Stomach smooth muscle (tissue), 2 donors: ENCODE measurements at regions not wholly inside any gene's neighbourhood (a gene's known extent, or its start where the extent isn't known, plus 50 kb on each side); places are given as distances from the start of the nearest gene placed in this dataset.
"Not testable (repeated sequence)": the region's sequence is repeated elsewhere in the genome, so short reads cannot be mapped to it uniquely, and the experiment has no call there.

Experiments used
- H3K27ac ChIP-seq: one replicate; pipeline ENCODE4 v1.7.0; 2013; ENCODE audit warnings: mild to moderate bottlenecking, low read length, inconsistent platforms
- H3K27me3 ChIP-seq, 2 donors: one replicate each; pipeline ENCODE4 v1.7.0; 2013; ENCODE audit warnings: low read length in 2 of 2; ENCODE audit not compliant: insufficient read depth in 2 of 2, control insufficient read depth in 1 of 2
- H3K36me3 ChIP-seq, 2 donors: one replicate each; pipeline ENCODE4 v1.7.0; 2013; ENCODE audit warnings: low read length in 2 of 2; ENCODE audit not compliant: control insufficient read depth in 2 of 2, insufficient read depth in 2 of 2
- H3K4me1 ChIP-seq: one replicate; pipeline ENCODE4 v1.7.0; 2013; ENCODE audit warnings: low read length; ENCODE audit not compliant: control insufficient read depth, insufficient read depth
- H3K4me3 ChIP-seq, 2 donors: one replicate each; pipeline ENCODE4 v1.7.0; 2013; ENCODE audit warnings: low read length in 2 of 2
- H3K9ac ChIP-seq, 2 donors: one replicate each; pipeline ENCODE4 v1.7.0; 2013; ENCODE audit warnings: low read length in 2 of 2, mild to moderate bottlenecking in 1 of 2
- H3K9me3 ChIP-seq, 2 donors: one replicate each; pipeline ENCODE4 v1.7.0; 2013; ENCODE audit warnings: low read length in 2 of 2; ENCODE audit not compliant: control insufficient read depth in 2 of 2
- donor health status: healthy.
- donor health status: Pancreatic carcinoma.

DNA sequence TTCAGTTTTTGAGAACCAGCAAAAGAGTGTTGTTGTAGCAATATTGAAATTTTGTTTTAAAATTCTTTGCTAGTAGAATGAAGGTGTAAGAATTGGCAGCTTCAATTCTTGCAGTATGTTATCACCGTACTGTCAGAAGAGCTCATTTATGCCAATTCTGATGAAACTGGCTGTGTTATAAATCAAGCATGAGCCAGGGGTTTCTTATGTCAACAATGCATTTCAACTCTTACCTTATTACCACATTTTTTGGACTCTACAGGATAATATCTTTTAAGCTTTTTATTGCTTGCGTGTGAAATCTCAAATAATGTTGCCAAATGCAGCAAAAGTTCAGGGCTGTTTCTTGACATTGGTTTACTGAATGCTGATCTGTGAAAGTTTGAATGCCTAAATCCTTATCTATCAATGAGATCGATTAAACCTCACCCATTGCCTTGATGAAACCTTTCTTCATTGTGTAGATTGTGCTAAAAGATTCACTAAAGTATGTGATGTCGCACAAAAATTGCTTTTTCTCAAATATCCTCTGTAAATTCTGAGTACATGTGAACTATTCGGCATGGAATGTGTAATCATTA lies 1389.3 kb upstream of the ZEB2 start:
- H3K36me3 ChIP-seq, result no peaks in the 10 kb centered on the region
- no peak overlapping the region for H3K4me3 ChIP-seq
- no peaks in the 10 kb centered on the region for H3K4me1 ChIP-seq
- no peak overlapping the region for H3K9ac ChIP-seq
- H3K27me3 ChIP-seq, result no peaks in the 10 kb centered on the region
- H3K27ac ChIP-seq, result no peak overlapping the region
- no peaks in the 10 kb centered on the region for H3K9me3 ChIP-seq

DNA sequence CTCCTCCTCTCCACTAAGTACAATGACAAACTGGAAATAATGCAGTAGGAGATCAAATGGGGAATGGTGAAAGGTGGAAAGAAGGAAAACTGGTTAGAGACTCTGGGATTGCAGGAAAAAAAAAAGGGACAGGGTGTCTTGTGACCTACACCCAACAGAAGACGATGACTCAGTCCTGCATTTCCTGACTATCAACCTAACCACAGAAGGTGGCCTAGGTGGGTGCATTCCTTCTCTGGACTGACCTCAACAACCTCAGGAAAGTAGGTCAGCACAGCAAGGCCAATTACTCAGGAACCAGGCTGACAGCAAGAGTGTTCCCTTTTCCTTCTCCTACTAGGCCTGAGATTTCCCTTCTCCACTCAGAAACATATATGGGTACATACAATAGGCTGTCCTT lies 1386.4 kb upstream of the ZEB2 start:
- no peak overlapping the region for H3K27ac ChIP-seq
- no peaks in the 10 kb centered on the region for H3K36me3 ChIP-seq
- no peak overlapping the region for H3K9ac ChIP-seq
- H3K9me3 ChIP-seq, result no peaks in the 10 kb centered on the region
- H3K4me3 ChIP-seq, result no peak overlapping the region
- no peaks in the 10 kb centered on the region for H3K4me1 ChIP-seq
- no peaks in the 10 kb centered on the region for H3K27me3 ChIP-seq

DNA sequence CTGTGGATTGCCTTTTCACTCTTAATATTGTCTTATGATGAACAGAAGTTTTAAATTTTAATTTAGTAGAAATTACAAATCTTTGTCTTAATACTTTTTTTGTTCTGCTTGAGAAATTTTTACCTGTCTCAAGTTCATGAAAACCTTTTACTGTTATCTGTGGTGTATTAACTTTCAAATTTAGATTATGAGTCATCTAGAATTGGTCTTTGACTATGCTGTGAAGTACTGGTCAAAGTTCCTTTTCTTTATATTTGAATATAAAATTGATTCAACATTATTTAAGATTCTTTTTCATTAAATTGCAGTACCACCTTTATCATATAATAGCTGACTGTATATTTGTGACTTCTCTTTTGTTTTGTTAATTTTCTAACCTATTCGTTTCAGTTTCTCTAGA lies 1385.5 kb upstream of the ZEB2 start:
- Histone ChIP-seq H3K27ac (no peak overlapping the region), H3K9me3 (no peaks in the 10 kb centered on the region), H3K36me3 (no peaks in the 10 kb centered on the region), H3K4me3 (no peak overlapping the region), H3K27me3 (no peaks in the 10 kb centered on the region), H3K9ac (no peak overlapping the region), H3K4me1 (no peaks in the 10 kb centered on the region)

DNA sequence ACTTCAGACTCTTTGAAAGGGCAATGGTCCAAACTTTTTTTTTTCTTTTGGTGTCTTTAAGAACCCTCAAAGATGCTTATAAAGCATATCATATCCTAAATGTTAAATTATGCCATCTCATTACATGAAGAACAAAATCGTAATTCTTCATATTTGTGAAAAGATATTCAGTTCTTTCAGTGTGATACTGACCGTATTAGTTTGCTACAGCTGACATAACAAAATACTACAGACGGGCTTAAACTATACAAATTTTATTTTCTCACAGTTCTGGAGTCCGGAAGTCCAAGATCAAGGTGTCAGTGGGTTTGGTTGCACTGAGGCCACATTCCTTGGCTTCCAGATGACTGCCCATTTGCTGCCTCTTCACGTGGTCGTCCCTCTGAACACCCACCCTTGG lies 1377.2 kb upstream of the ZEB2 start:
- Histone ChIP-seq H3K27ac (no peak overlapping the region), H3K9ac (no peak overlapping the region), H3K27me3 (peaks cover 0 to 2% of the 10 kb centered on the region in 2 donors), H3K4me3 (no peak overlapping the region), H3K4me1 (no peaks in the 10 kb centered on the region), H3K36me3 (no peaks in the 10 kb centered on the region), H3K9me3 (no peaks in the 10 kb centered on the region)

DNA sequence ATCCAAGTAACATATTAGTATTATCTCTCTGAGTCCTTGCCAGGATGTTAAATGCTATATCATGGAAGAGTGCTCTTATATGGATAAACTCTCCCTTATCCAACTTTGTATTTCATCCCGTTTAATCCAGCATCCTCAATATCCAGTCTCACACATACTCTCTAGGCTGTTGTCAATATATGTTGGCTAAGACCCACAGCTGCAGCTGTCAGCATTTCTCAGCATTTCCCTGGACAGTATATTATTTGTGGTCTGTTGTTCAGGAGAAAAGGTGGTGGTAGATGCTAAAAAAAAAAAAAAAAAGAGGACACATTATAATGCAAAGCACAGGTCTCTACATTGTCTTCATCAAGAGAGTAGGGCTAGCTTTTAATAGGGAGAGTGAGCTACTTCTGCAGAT lies 1368.0 kb upstream of the ZEB2 start:
- Histone ChIP-seq H3K9me3 (no peaks in the 10 kb centered on the region), H3K4me1 (no peaks in the 10 kb centered on the region), H3K27ac (no peak overlapping the region), H3K9ac (no peak overlapping the region), H3K4me3 (no peak overlapping the region), H3K36me3 (no peaks in the 10 kb centered on the region), H3K27me3 (peaks cover 0 to 2% of the 10 kb centered on the region in 2 donors)

DNA sequence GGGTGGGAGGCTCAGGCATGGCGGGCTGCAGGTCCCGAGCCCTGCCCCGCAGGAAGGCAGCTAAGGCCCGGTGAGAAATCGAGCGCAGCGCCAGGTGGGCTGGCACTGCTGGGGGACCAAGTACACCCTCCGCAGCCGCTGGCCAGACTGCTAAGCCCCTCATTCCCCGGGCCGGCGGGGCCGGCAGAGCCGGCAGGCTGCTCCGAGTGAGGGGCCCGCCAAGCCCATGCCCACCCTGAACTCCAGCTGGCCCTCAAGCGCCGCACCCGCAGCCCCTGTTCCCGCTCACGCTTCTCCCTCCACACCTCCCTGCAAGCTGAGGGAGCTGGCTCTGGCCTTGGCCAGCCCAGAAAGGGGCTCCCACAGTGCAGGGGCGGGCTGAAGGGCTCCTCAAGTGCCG lies 1361.1 kb upstream of the ZEB2 start:
- H3K27ac ChIP-seq, H3K36me3 ChIP-seq, H3K4me3 ChIP-seq, H3K9ac ChIP-seq, H3K9me3 ChIP-seq, H3K4me1 ChIP-seq, H3K27me3 ChIP-seq: not testable (repeated sequence)

DNA sequence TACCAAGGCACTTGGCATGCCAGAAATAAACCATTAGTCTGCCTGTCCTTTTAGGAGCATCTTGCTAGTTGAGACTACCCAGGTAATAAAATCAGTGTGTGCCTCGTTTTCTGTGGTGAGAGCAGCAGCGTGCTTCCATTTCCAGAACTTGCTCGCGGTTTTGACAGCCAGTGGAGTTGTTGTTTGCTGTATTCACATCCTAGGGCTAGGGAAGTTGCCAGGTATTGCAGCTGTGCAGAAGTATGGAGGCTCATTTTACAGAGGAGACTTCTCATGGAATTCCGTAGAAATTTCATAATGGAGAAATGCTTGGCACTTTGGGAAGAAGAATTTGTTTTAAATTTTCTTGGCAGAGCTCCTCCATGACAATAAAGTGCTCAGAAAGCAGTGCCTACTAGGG lies 1355.1 kb upstream of the ZEB2 start:
- no peak overlapping the region for H3K27ac ChIP-seq
- no peak overlapping the region for H3K4me3 ChIP-seq
- no peaks in the 10 kb centered on the region for H3K27me3 ChIP-seq
- H3K36me3 ChIP-seq, result no peaks in the 10 kb centered on the region
- no peaks in the 10 kb centered on the region for H3K4me1 ChIP-seq
- no peaks in the 10 kb centered on the region for H3K9me3 ChIP-seq
- no peak overlapping the region for H3K9ac ChIP-seq

DNA sequence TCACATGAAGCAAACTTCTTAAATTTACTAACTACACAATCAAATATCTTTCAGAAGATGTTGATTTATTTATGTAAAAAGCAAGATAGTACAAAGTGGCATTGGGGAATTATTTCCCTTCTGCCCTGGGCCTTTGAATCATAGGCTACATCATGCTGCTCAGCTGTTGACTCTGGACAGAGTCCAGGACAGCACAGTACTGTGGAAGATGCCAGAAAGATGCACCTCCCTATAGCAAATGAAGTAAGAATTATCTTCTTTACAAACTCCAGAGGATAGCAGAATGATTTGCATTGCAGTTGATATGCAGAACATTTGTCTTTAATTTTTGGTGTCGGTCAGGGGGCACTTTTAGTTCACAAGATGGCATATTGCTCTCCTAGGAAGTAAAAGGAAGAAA lies 1354.5 kb upstream of the ZEB2 start:
- Histone ChIP-seq H3K36me3 (no peaks in the 10 kb centered on the region), H3K4me3 (no peak overlapping the region), H3K27me3 (no peaks in the 10 kb centered on the region), H3K27ac (no peak overlapping the region), H3K9ac (no peak overlapping the region), H3K9me3 (no peaks in the 10 kb centered on the region), H3K4me1 (no peaks in the 10 kb centered on the region)

DNA sequence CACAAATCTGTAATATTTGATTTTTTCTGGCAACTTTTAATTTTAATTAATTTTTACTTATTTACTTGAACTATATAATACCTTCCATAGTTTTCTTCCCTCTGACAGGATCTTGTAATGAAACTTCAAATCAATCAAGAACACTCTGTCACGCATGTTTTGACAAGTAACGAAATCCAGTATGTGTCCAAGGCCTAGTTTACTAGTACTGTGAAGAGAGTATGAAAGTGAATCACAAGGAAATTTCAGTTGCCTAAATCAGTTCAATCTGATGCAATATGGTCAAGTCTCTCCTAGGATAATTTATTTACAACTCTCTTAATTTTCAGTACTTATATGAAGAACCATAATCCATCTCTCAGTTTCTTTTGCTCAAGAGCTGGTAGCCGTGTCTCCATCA lies 1344.6 kb upstream of the ZEB2 start:
- Histone ChIP-seq H3K27ac (no peak overlapping the region), H3K27me3 (no peaks in the 10 kb centered on the region), H3K9ac (no peak overlapping the region), H3K36me3 (no peaks in the 10 kb centered on the region), H3K9me3 (no peaks in the 10 kb centered on the region), H3K4me1 (no peaks in the 10 kb centered on the region), H3K4me3 (no peak overlapping the region)

DNA sequence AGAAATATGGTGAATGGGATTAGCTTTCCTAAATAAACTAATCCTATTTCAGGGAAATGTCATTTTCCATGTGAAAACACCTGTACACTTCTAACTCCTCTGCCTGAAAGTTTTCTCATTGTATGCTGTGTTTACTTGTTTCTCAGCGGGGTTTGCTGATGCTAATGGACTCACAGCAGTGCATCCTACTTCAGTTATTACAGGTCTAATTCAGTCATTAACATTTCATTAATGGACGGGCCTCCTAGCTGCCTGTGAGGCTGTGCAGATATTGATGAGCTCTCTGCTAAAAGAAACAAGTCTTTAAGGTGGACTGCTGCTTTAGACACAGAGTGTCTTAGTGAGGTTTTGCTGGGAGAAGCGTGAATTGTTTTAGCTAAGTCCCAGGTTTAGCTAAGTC lies 1342.0 kb upstream of the ZEB2 start:
- H3K27ac ChIP-seq, result no peak overlapping the region
- H3K4me3 ChIP-seq, result no peak overlapping the region
- no peaks in the 10 kb centered on the region for H3K4me1 ChIP-seq

DNA sequence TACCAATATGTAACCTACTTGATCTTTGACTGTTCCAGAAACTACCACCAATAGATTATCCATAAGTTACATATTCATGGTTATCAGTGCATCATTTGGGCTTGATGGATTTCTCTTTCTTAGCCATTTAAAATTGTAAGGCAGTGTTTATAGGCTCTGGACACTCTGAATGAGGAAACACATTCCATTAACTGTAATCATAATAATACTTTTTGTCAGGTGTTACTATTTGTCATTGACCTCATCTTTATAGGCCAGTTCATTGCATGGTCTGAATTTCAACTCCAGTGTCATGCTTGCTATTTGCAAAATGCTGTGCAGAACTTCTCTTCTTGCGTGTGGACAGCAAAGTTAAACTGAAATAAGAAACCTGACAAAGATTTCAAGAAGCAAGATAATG lies 1340.2 kb upstream of the ZEB2 start:
- H3K4me3 ChIP-seq, result no peak overlapping the region
- no peaks in the 10 kb centered on the region for H3K36me3 ChIP-seq
- no peaks in the 10 kb centered on the region for H3K4me1 ChIP-seq
- no peak overlapping the region for H3K9ac ChIP-seq
- no peak overlapping the region for H3K27ac ChIP-seq
- no peaks in the 10 kb centered on the region for H3K27me3 ChIP-seq
- no peaks in the 10 kb centered on the region for H3K9me3 ChIP-seq

More for the DNA sequence above, 1342.0 kb upstream of the ZEB2 start:
- Histone ChIP-seq H3K9ac (no peak overlapping the region), H3K36me3 (no peaks in the 10 kb centered on the region), H3K27me3 (no peaks in the 10 kb centered on the region), H3K9me3 (no peaks in the 10 kb centered on the region)
